ENCODE measurements at regions not wholly inside any gene's neighbourhood (a gene's known extent, or its start where the extent isn't known, plus 50 kb on each side); places are given as distances from the start of the nearest gene placed in this dataset.
"Not testable (repeated sequence)": the region's sequence is repeated elsewhere in the genome, so short reads cannot be mapped to it uniquely, and the experiment has no call there.

- ChIA-PET CTCF (no interaction called here), POLR2A (no interaction called here)
- no peaks in the 10 kb centered on the region for H3K36me3 Mint-ChIP-seq (ENCODE audit: low read depth)
- H3K4me1 Mint-ChIP-seq, result no peaks in the 10 kb centered on the region
- H3K27ac Mint-ChIP-seq, result no peak overlapping the region
- peaks cover 4% of the 10 kb centered on the region for H3K9me3 Mint-ChIP-seq
- no peaks in the 10 kb centered on the region for H3K27me3 Mint-ChIP-seq
- H3K4me3 Mint-ChIP-seq, result no peak overlapping the region
- DNase-seq, result no peak
Measured at GRCh38 chr4:3601992-3602391, 69.8 kb upstream of the LRPAP1 start.

DNA sequence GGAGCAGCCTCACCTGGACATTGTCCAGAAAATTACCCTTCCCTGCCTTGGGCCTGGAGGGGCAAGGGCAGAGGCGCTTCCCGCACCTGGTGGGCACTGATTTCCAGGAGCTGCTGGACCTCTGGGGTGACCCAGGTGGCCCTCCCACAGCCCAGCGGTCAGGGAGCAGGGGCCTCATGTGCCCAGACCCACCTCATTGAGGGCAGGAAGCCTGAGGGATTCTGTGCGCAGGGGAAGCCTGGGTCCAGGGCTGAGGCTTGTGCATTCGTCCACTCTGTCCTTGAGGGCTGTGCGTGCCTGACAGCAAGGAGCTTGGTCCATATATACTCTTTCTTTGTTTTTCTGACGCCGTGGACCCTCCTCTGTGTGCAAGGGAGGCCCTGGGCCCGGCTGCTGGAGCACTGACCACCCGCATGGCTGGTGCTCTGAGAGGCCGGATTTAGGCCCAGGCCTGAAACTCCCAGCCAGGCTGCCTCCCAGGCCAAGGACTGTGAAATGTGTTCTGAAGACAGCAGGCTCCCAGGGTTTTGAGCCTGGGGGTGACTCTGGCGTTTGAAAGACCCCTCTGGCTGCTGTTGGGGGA is 69.0 kb upstream of the LRPAP1 start:
- H3K4me1 Mint-ChIP-seq; H3K4me3 Mint-ChIP-seq; H3K36me3 Mint-ChIP-seq (ENCODE audit: low read depth); H3K9me3 Mint-ChIP-seq; POLR2A ChIA-PET; DNase-seq; H3K27ac Mint-ChIP-seq; H3K27me3 Mint-ChIP-seq; CTCF ChIA-PET: not testable (repeated sequence)

GRCh38 chr4:3599951-3600350 is 67.7 kb upstream of the LRPAP1 start:
- no peaks in the 10 kb centered on the region for H3K27me3 Mint-ChIP-seq
- no peaks in the 10 kb centered on the region for H3K36me3 Mint-ChIP-seq (ENCODE audit: low read depth)
- POLR2A ChIA-PET, result no interaction called here
- peaks cover 4% of the 10 kb centered on the region for H3K9me3 Mint-ChIP-seq
- CTCF ChIA-PET, result no interaction called here
- DNase-seq, result no peak
- H3K4me1 Mint-ChIP-seq, result no peaks in the 10 kb centered on the region
- no peak overlapping the region for H3K4me3 Mint-ChIP-seq
- no peak overlapping the region for H3K27ac Mint-ChIP-seq

DNA sequence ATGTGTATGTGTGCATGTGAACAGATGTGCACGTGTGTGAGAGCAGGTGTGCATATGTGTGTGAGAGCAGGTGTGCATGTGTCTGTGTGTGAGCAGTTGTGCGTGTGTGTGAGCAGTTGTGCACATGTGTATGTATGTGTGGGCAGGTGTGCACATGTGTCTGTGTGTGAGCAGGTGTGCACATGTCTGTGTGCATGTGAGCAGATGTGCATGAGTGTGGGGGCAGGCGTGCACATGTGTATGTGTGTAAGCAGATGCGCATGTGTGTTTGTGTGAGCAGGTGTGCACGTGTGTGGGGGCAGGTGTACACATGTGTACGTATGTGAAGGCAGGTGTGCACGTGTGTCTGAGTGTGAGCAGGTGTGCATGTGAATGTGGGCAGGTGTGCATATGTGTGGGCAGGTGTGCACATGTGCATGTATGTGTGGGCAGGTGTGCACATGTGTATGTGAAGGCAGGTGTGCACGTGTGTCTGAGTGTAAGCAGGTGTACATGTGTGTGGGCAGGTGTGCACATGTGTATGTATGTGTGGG is 66.5 kb upstream of the LRPAP1 start:
- Mint-ChIP-seq H3K4me1 (no peaks in the 10 kb centered on the region), H3K9me3 (peaks cover 4% of the 10 kb centered on the region), H3K27me3 (no peaks in the 10 kb centered on the region), H3K36me3 (ENCODE audit: low read depth) (no peaks in the 10 kb centered on the region), H3K27ac (no peak overlapping the region), H3K4me3 (no peak overlapping the region)
- no peak for DNase-seq
- CTCF ChIA-PET, result no interaction called here
- POLR2A ChIA-PET, result no interaction called here

DNA sequence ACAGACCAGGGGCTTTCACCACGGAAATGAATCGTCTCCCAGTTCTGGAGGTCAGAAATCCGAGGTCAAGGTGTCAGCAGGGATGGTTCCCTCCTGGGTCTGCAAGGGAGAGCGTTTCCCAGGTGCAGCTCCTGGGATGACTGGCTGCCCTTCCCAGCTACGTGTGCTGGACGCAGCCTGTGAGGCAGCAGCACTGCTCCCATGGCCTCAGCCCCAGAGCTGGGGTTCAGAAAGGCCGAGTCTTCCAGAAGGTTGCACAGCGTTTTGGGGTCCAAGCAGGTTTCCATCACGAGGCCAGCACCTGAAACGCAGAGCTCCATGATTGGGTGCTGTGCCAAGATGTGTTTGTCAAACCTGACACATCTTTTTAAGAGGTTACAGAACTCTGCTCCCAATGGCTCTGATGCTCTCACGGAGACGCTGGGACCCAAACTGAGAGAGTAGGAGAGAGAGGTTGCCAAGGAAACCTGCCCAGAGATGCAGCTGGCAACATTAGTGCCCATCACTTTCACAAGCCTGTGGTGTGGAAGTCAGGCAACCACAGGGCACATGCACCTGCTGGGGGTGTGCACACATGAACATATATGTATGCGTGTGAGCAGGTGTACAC is 65.8 kb upstream of the LRPAP1 start:
- H3K27me3 Mint-ChIP-seq; DNase-seq; H3K4me3 Mint-ChIP-seq; H3K27ac Mint-ChIP-seq; H3K4me1 Mint-ChIP-seq; CTCF ChIA-PET; POLR2A ChIA-PET; H3K36me3 Mint-ChIP-seq (ENCODE audit: low read depth); H3K9me3 Mint-ChIP-seq: not testable (repeated sequence)

DNA sequence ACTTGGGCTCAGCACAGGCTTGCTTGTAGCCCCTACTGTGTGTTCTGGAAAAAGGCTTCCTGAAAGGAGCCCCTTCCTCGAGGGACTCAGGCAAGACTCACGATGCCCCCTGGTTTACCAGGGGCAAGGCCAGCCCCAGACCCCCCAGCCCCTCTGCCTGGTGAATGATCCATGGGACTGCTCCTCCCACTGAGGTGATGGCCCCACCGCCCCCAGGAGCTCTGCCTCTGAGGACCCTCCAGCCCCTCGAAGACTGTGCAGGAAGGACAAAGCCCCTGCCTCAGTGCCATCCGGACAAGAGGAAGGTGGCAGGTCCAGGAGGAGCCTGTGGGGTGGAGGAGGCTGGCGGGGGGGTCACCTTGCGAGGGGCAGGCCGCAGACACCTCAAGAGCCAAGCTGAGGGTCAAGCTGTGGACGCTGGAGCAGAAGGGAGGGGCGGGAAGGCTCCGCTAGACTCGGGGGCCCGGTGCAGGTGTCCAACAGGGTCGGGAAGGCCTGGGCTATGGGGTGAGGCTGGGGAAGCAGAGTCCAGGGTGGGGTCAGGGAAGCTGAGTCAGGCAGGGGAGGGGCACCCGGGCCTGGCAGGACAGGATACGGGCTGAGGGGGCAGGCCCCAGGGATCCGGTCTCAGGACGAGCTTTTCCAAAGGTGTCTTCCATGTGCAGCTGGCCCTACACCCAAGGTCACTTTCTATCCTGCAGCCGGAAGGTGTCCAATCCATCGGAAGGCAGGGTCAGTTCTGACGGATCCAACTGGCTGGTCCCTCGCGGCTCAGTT is 64.9 kb upstream of the LRPAP1 start:
- H3K9me3 Mint-ChIP-seq; DNase-seq; H3K27ac Mint-ChIP-seq; H3K4me1 Mint-ChIP-seq; CTCF ChIA-PET; H3K4me3 Mint-ChIP-seq; H3K27me3 Mint-ChIP-seq; H3K36me3 Mint-ChIP-seq (ENCODE audit: low read depth); POLR2A ChIA-PET: not testable (repeated sequence)

- H3K27ac Mint-ChIP-seq; H3K27me3 Mint-ChIP-seq; CTCF ChIA-PET; H3K9me3 Mint-ChIP-seq; H3K36me3 Mint-ChIP-seq (ENCODE audit: low read depth); DNase-seq; H3K4me1 Mint-ChIP-seq; H3K4me3 Mint-ChIP-seq; POLR2A ChIA-PET: not testable (repeated sequence)
Measured at GRCh38 chr4:3595627-3596291, 63.5 kb upstream of the LRPAP1 start.

DNA sequence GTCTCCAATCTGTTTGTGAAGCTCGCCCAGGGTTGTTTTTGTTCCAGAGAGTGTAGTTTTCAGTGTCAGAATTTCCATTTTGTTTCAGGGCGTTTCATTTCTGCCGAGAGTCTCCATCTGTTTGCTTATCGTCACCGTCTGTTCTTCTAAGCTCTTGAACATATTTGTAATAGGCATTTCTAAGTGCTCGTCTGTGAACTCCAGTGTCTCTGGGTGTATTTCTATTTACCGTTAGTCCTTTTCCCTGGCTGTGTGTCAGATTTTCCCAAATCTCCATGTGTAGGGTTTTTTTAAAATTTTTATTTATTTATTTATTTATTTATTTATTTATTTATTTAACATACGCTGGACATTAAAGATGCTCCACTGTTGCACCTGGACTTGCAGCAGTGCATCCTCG is 62.5 kb upstream of the LRPAP1 start:
- H3K36me3 Mint-ChIP-seq (ENCODE audit: low read depth); H3K9me3 Mint-ChIP-seq; POLR2A ChIA-PET; H3K27ac Mint-ChIP-seq; DNase-seq; H3K4me1 Mint-ChIP-seq; H3K27me3 Mint-ChIP-seq; H3K4me3 Mint-ChIP-seq: not testable (repeated sequence)
- CTCF ChIA-PET, result interaction anchor here (0.6 kb wide), 1 partner anchor 26 kb away, joined by 3 read pairs; no protein-coding TSS in a partner anchor

- H3K27me3 Mint-ChIP-seq, H3K4me1 Mint-ChIP-seq: not testable (repeated sequence)
Measured at GRCh38 chr4:3589946-3590924, 58.0 kb upstream of the LRPAP1 start.

DNA sequence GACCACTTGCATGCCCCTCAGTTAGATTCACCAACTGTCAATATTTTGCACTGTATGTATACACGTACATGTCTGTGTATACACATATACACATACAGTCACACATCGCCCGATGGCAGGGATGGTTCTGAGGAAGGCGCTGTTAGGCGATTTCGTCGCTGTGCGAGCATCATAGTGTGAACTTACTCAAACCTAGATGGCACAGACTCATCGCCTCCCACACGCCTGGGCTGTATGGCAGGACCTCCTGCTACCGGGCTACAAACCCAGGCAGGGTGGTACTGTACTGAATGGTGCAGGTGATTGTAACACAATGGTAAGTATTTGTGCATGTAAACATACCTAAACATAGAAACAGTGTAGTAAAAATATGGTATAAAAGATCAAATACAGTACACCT is 57.2 kb upstream of the LRPAP1 start:
- H3K4me1 Mint-ChIP-seq; H3K27me3 Mint-ChIP-seq; H3K4me3 Mint-ChIP-seq; POLR2A ChIA-PET; H3K27ac Mint-ChIP-seq; CTCF ChIA-PET; DNase-seq; H3K9me3 Mint-ChIP-seq; H3K36me3 Mint-ChIP-seq (ENCODE audit: low read depth): not testable (repeated sequence)

More at GRCh38 chr4:3589946-3590924, 58.0 kb upstream of the LRPAP1 start:
- DNase-seq; POLR2A ChIA-PET; H3K36me3 Mint-ChIP-seq (ENCODE audit: low read depth); H3K27ac Mint-ChIP-seq; H3K9me3 Mint-ChIP-seq; CTCF ChIA-PET; H3K4me3 Mint-ChIP-seq: not testable (repeated sequence)

DNA sequence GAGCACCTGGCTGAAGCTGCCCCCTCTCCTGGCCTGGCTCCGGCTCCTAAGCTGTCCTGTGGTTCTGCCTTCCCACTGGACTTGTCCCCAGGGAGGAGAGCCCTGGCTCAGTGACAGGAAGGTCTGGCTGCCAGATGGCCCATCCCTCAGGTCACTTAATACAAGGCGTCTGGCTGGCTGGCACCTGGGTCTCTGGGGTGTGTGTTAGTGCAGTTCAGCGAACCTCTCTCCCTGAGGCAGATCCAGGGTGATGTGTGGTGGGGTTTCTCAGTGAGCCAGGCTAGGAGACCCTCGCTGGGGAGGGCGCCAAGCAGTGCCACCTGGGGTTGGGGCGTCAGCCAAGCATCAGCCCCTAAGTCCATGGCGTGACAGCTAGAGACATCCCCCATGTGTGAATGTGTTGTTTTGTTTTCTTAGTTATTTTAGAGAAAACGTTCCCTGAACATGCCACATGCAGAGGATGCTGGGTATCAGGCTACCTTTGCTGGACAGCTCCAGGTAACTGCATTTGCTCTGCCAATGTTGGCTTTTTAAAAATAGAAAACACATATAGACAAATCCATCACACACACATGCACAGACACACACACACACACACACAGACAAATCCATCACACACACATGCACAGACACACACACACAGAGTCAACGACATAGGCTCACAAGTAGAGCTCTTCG is 56.4 kb upstream of the LRPAP1 start:
- H3K36me3 Mint-ChIP-seq (ENCODE audit: low read depth); CTCF ChIA-PET; H3K27me3 Mint-ChIP-seq; H3K27ac Mint-ChIP-seq; H3K4me1 Mint-ChIP-seq; H3K4me3 Mint-ChIP-seq; DNase-seq; H3K9me3 Mint-ChIP-seq; POLR2A ChIA-PET: not testable (repeated sequence)

GRCh38 chr4:3586596-3586995 is 54.4 kb upstream of the LRPAP1 start:
- H3K4me1 Mint-ChIP-seq; H3K9me3 Mint-ChIP-seq; CTCF ChIA-PET; POLR2A ChIA-PET; H3K27me3 Mint-ChIP-seq; H3K27ac Mint-ChIP-seq; H3K36me3 Mint-ChIP-seq (ENCODE audit: low read depth); DNase-seq; H3K4me3 Mint-ChIP-seq: not testable (repeated sequence)

Data from activated CD4-positive, alpha-beta T cell treated with anti-CD3 and anti-CD28 coated beads, Interleukin-2, amount 10 ng/mL, durations not matched to agents 7 days and 5 days (primary cell).